ENCODE measurements at regions not wholly inside any gene's neighbourhood (a gene's known extent, or its start where the extent isn't known, plus 50 kb on each side); places are given as distances from the start of the nearest gene placed in this dataset.
"Not testable (repeated sequence)": the region's sequence is repeated elsewhere in the genome, so short reads cannot be mapped to it uniquely, and the experiment has no call there.

GRCh38 chr13:74718232-74718842 is 584.1 kb upstream of the KLF12 start:
- not testable (repeated sequence) for TF ChIP-seq CTCF (IDR thresholded peaks at IDR 0.05; ENCODE audit: control extremely low read depth in 1 of 3, insufficient read depth in 1 of 3, low read depth in 1 of 3, low read length in 3 of 3); POLR2A (IDR thresholded peaks at IDR 0.05; ENCODE audit: control extremely low read depth in 1 of 2, low read depth in 2 of 2, low read length in 2 of 2); SP1 (IDR thresholded peaks at IDR 0.05; ENCODE audit: low read depth, low read length); EZH2 (IDR thresholded peaks at IDR 0.05; ENCODE audit: low read depth, low read length, severe bottlenecking); KDM1A (IDR thresholded peaks at IDR 0.05; ENCODE audit: borderline replicate concordance, low read length); TAF1 (IDR thresholded peaks at IDR 0.05; ENCODE audit: low read depth, low read length)
